ENCODE measurements at regions not wholly inside any gene's neighbourhood (a gene's known extent, or its start where the extent isn't known, plus 50 kb on each side); places are given as distances from the start of the nearest gene placed in this dataset.

- TF ChIP-seq POLR2A (IDR thresholded peaks at IDR 0.05; ENCODE audit: low read depth, low read length) (no peak), POLR2AphosphoS5 (IDR thresholded peaks at IDR 0.05; ENCODE audit: low read depth, low read length) (no peak), SPI1 (IDR thresholded peaks at IDR 0.05; ENCODE audit: low read depth, low read length) (no peak)
Observed at GRCh38 chr3:182544542-182544941, 248.8 kb upstream of the ATP11B start.
